ENCODE measurements at regions not wholly inside any gene's neighbourhood (a gene's known extent, or its start where the extent isn't known, plus 50 kb on each side); places are given as distances from the start of the nearest gene placed in this dataset.
A peak's percentile ranks its signal among the peaks of the same experiment; 100 is the strongest.

- no peak for DNase-seq (ENCODE audit: low read depth in 4 of 4, low spot score in 3 of 4)
Observed at GRCh38 chr2:221716426-221717303, 144.6 kb upstream of the EPHA4 start.

DNA sequence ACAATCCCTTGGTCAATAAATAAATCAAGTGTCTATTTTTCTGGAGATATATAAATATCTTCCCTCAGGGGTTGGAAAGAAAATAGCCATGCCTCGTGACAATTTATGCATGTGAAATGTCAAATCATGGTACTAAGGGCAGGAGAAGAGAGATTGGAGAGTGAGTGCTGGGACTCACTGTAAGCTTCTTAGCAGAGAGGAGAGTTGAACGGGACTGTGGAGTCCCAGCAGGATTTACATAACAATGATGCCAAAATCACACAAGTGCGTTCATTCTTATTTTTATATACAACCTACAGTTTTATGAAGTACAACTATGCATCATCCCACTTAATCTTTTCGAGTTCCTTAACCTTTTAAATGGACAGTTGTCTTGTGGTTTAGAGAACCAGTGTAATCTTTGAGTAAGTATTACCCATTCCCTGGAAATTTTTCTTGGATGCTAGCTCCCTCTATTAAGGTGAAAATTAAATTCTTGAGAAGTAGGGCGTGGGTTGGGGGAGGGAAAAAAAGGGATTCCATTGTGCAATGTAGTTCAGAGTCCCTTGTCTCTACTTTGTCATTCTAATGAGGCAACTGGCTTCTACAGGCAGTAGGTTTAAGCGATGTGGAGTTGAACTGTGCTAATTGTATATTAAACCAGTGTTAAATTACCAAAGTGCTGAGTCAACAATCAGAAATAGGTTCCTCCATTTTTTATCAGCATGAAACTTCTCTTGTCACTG, 143.6 kb upstream of the EPHA4 start:
- DNase-seq (ENCODE audit: low read depth in 4 of 4, low spot score in 3 of 4), result no peak

- no peak for DNase-seq (ENCODE audit: low read depth in 4 of 4, low spot score in 3 of 4)
Observed at GRCh38 chr2:221710744-221711143, 138.6 kb upstream of the EPHA4 start.

DNA sequence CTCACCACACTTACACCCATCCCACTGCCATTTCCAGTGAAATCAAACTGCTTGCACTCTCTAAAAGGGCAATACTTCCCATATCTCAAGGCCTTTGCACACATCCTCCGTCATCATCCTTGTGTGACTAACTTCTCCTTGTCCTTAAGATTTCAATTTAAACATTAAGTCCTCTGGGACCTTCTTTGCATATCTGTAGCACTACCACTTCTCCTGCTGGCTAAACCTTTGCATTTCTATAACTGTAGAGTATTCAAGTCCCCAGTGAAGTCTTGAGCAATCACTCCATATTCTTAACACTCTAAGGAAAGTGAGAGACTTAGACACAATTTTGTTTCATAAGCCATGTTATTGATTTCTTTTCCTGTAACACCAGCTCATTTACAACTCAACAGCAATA, 136.8 kb upstream of the EPHA4 start:
- DNase-seq (ENCODE audit: low read depth in 4 of 4, low spot score in 3 of 4), result no peak

GRCh38 chr2:221705185-221705877, 133.2 kb upstream of the EPHA4 start:
- DNase-seq (ENCODE audit: low read depth in 4 of 4, low spot score in 3 of 4), result no peak

- DNase-seq (ENCODE audit: low read depth in 4 of 4, low spot score in 3 of 4), result no peak
Observed at GRCh38 chr2:221704442-221704841, 132.3 kb upstream of the EPHA4 start.

GRCh38 chr2:221693365-221693764, 121.3 kb upstream of the EPHA4 start:
- DNase-seq (ENCODE audit: low read depth in 4 of 4, low spot score in 3 of 4), result no peak

DNA sequence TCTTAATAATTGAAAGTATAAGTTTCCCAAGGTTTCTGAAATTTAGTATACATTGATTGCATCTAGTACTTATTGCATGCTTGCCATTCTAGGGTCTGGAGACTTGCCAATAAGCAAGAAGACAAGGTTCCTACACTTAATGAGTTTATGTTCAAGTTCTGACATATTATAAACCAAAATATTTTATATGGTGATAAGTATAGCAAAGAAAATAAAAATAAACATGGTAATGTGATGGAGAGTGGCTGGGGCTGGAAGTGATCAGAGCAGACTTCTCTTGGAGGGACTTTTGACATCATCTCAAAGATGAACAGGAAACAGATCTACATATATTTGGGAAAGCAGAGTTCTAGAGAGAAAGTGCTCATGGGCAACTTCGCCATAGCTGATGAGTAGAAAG, 119.5 kb upstream of the EPHA4 start:
- no peak for DNase-seq (ENCODE audit: low read depth in 4 of 4, low spot score in 3 of 4)

- no peak for DNase-seq (ENCODE audit: low read depth in 4 of 4, low spot score in 3 of 4)
Observed at GRCh38 chr2:221689140-221689539, 117.0 kb upstream of the EPHA4 start.

DNA sequence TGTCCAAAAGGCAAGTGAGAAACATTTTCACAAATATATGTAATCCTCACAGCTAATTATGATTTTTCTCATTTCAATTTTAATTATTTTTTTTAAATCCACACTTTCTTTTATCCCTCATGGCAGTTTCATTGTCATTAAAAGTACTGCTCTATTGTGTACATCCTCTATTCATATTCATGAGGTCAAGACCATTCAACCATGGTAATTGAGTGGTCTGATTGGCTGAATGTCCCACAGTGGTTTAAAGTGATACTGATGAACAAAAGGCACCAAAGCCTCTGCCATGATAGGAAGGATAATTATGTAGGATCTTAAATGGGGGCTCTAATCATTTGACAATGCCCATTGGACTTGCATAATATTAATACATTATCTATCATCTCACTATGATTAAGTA, 108.4 kb upstream of the EPHA4 start:
- DNase-seq (ENCODE audit: low read depth in 4 of 4, low spot score in 3 of 4), result no peak

DNA sequence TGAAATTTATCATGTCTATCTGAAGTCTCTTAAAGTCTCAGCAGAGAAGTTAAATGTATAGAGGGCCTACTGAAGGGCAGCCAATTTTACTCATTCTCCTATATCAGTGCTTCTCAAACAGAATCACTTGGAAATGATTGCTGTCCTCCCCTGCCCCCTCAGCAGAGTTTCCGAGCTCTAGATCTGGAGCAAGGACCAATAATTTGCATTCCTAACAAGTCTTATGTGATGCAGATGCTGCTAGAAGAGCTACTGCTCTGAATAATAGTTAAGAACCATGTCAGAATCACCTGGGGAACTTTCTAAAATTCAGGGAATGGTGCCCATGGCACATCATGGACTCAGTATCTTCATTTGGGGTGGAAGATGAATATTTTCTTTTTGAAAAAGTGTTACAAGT, 105.6 kb upstream of the EPHA4 start:
- DNase-seq (ENCODE audit: low read depth in 4 of 4, low spot score in 3 of 4), result no peak

DNA sequence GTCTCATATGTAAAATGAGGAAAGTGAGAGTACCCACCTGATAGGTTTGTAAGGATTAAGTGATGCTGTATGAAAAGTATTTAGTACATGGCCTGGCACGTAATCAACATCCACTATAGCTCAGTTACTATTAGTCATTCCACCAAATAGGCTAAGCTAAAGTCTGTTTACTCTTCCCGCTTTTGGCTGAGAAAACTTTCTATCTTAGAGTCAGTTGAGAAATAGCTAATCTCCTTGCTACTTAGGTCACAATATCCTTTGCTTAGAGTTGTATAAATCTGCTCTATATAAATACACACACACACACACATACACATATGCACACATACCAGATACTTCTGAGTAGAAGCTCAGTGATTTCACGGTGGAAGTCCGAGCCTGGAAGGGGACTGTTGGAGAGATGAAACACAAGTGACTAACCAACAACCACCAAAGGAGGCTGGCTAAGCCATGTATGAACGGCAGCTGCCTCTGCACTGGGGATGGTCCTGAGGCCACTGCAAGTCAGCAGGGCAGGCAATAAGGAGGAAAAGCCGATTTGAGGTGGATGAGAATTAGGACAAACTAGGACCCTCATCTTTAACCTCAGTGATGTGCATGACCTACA, 104.6 kb upstream of the EPHA4 start:
- DNase-seq (ENCODE audit: low read depth in 4 of 4, low spot score in 3 of 4), result no peak

DNA sequence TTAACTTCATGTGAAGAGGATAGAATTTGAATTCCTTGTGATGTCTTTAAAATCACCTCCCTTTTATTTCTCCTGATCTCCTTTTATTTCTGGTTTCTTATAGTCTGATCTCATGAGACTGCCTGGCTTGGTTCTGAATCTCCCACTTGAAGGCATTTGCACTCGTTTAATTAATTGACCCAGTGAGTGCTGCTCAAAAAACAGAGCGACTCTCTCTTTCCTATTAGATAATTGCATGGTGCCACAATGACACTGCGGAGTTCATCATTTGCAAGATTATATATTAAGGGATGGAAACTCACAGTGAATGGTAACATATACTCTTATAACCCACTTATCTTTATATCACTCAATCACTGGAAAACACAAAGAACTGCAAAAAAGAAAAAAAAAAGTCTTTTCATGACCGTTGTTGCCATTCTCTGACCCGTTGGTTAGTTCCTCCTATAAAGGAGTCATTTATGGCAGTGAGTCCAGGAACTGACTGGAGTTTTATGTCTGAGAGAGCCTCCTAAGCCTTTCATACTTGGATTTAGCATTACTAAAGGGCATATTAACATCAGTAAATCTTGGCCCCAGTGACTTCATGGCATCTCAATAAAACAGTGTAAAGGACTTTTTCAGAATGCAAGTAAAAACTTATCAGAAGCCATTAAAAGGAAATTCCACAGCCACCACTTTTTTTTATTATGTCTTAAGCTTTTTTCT, 103.3 kb upstream of the EPHA4 start:
- DNase-seq (ENCODE audit: low read depth in 4 of 4, low spot score in 3 of 4), result peak in 1 of 4 donors; percentile 6

GRCh38 chr2:221674446-221674845, 102.3 kb upstream of the EPHA4 start:
- no peak for DNase-seq (ENCODE audit: low read depth in 4 of 4, low spot score in 3 of 4)

GRCh38 chr2:221673248-221673647, 101.1 kb upstream of the EPHA4 start:
- DNase-seq (ENCODE audit: low read depth in 4 of 4, low spot score in 3 of 4), result no peak

GRCh38 chr2:221671515-221671914, 99.4 kb upstream of the EPHA4 start:
- no peak for DNase-seq (ENCODE audit: low read depth in 4 of 4, low spot score in 3 of 4)

GRCh38 chr2:221662689-221663391, 90.7 kb upstream of the EPHA4 start:
- no peak for DNase-seq (ENCODE audit: low read depth in 4 of 4, low spot score in 3 of 4)

GRCh38 chr2:221657806-221658205, 85.7 kb upstream of the EPHA4 start:
- DNase-seq (ENCODE audit: low read depth in 4 of 4, low spot score in 3 of 4), result no peak

DNA sequence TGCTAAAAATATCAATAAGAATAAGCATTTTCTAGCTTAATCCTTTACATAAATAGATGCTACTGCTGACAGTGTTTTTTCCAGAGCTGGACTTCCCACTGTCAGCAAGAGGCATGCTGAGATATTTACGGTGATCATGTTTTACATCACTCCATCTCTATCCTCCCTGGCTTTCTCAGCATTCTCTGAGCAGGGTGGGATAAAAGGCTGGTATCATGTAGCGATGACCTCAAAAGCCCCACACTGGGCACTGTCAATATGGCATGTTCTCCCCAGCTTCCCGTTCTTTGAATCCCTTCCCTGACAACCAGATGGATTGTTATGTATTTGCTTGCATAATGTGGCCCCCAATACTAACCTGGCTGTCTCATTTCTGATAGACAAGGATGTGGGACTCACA, 83.2 kb upstream of the EPHA4 start:
- no peak for DNase-seq (ENCODE audit: low read depth in 4 of 4, low spot score in 3 of 4)

DNA sequence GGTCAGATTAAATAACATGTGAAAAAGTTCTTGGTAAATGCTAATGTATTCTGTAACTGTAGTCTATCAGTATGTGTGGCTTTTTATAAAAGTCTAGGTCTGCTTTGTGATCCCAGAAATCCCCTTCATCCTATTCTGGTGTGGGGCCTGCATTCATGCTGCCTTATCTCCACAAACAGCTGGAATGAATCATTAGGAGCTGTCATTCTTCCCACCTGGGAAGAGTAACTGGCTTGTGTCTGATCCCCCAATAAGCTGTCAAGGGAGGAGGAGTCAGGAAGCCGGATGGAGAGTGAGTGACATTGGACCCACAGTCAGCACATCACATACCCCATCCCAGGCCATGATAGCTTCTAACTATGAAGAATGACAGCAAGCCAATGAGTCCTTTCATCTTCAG, 81.1 kb upstream of the EPHA4 start:
- no peak for DNase-seq (ENCODE audit: low read depth in 4 of 4, low spot score in 3 of 4)
